Adrenal gland (tissue), 5 donors: ENCODE measurements at regions not wholly inside any gene's neighbourhood (a gene's known extent, or its start where the extent isn't known, plus 50 kb on each side); places are given as distances from the start of the nearest gene placed in this dataset.

Source experiments
- POLR2A ChIP-seq, 2 donors: fragments of 450-650 bp; IDR thresholded peaks; one replicate each; pipeline ENCODE4 v1.6.1; 2017; ENCODE audit warnings: antibody characterized with exemption in 2 of 2, mild to moderate bottlenecking in 2 of 2, moderate library complexity in 1 of 2
- TF ChIP-seq, protein P1 (sequence below), 6 experiments: fragments of 450-650 bp in 4 of 6; fragments of 200-600 bp in 2 of 6; sonication (generic) in 1 of 6; IDR thresholded peaks; 1 replicate in 5 of 6; 2 replicates in 1 of 6; pipeline versions ENCODE4 v1.5.1 to v1.8.0; 2016 to 2021; ENCODE audit warnings: antibody characterized with exemption in 6 of 6, mild to moderate bottlenecking in 2 of 6, moderate library complexity in 1 of 6
- donor health status: DM: no; HTN: no; CAD: no.

DNA sequence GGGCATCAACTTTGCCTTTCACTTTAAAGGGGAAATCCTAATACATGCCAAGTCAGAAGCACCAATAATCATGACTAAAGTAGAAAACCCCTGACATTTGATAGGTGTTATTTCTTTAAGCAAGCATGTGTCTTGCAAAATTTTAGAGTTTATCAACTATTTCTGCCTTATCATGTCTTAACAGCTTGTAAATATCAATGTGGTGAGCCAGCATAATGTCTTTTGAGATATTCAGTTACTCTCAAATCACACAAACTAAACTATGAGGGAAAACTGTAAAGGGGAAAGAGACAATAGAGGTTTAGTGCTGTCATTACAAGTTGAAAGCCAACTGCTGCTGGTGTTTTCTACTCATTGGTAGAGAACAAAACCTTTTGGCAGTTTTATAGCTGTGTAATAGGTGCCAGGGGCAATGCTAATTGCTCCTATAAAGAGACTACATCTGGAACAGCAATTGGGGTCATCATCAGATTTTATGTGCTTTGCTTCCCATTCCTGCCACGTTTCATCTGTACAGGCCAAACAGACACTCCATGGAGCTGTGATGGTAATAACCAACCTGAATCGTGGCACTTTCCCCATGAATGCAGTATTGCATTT, 1027.4 kb downstream of the FSCB start:
- TF ChIP-seq, protein P1, sequence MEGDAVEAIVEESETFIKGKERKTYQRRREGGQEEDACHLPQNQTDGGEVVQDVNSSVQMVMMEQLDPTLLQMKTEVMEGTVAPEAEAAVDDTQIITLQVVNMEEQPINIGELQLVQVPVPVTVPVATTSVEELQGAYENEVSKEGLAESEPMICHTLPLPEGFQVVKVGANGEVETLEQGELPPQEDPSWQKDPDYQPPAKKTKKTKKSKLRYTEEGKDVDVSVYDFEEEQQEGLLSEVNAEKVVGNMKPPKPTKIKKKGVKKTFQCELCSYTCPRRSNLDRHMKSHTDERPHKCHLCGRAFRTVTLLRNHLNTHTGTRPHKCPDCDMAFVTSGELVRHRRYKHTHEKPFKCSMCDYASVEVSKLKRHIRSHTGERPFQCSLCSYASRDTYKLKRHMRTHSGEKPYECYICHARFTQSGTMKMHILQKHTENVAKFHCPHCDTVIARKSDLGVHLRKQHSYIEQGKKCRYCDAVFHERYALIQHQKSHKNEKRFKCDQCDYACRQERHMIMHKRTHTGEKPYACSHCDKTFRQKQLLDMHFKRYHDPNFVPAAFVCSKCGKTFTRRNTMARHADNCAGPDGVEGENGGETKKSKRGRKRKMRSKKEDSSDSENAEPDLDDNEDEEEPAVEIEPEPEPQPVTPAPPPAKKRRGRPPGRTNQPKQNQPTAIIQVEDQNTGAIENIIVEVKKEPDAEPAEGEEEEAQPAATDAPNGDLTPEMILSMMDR (IDR thresholded peaks at IDR 0.05): no peak
- TF ChIP-seq POLR2A (IDR thresholded peaks at IDR 0.05): no peak
